SK-N-MC (cell line): ENCODE measurements at regions not wholly inside any gene's neighbourhood (a gene's known extent, or its start where the extent isn't known, plus 50 kb on each side); places are given as distances from the start of the nearest gene placed in this dataset.

Source experiments
- EZH2 ChIP-seq: fragments of 200-600 bp; sonication (generic); IDR thresholded peaks from one replicate; pipeline ENCODE4 v1.6.1; 2017; ENCODE audit warnings: antibody characterized with exemption
- FOXP2 ChIP-seq: optimal IDR thresholded peaks from 2 replicates; pipeline ENCODE3; 2011; ENCODE audit warnings: mild to moderate bottlenecking, moderate library complexity; ENCODE audit not compliant: insufficient read depth; ENCODE audit errors: extremely low read length, control extremely low read depth
- POLR2AphosphoS5 ChIP-seq: IDR thresholded peaks from 2 replicates; pipeline ENCODE4 v1.6.1; 2012; ENCODE audit warnings: mild to moderate bottlenecking, low read depth, low read length, borderline replicate concordance

GRCh38 chr15:66643033-66643432, 59.0 kb upstream of the SMAD6 start:
- TF ChIP-seq POLR2AphosphoS5 (no peak), EZH2 (no peak), FOXP2 (no peak)
